Mucosa of stomach (tissue), 1 donor: ENCODE measurements at regions not wholly inside any gene's neighbourhood (a gene's known extent, or its start where the extent isn't known, plus 50 kb on each side); places are given as distances from the start of the nearest gene placed in this dataset.

ENCODE experiments used
- H3K27me3 ChIP-seq: one replicate; pipeline ENCODE4 v1.7.0; 2013; ENCODE audit warnings: mild to moderate bottlenecking, low read length; ENCODE audit not compliant: control insufficient read depth, insufficient read depth
- H3K36me3 ChIP-seq: one replicate; pipeline ENCODE4 v1.7.0; 2013; ENCODE audit warnings: low read length; ENCODE audit not compliant: control insufficient read depth, insufficient read depth
- H3K4me1 ChIP-seq: one replicate; pipeline ENCODE4 v1.7.0; 2013; ENCODE audit warnings: mild to moderate bottlenecking, low read length; ENCODE audit not compliant: control insufficient read depth, insufficient read depth
- H3K4me3 ChIP-seq: one replicate; pipeline ENCODE4 v1.7.0; 2013; ENCODE audit warnings: low read length
- H3K9ac ChIP-seq: one replicate; pipeline ENCODE4 v1.7.0; 2013; ENCODE audit warnings: mild to moderate bottlenecking, low read length, moderate library complexity
- H3K9me3 ChIP-seq: one replicate; pipeline ENCODE4 v1.7.0; 2013; ENCODE audit warnings: mild to moderate bottlenecking, low read length, moderate library complexity; ENCODE audit not compliant: control insufficient read depth
- donor health status: Pancreatic carcinoma.

GRCh38 chr4:184306470-184306869 lies 88.8 kb upstream of the ENPP6 start:
- Histone ChIP-seq H3K4me3 (no peak overlapping the region), H3K4me1 (peaks cover 20% of the 10 kb centered on the region), H3K9ac (no peak overlapping the region), H3K36me3 (no peaks in the 10 kb centered on the region), H3K27me3 (no peaks in the 10 kb centered on the region), H3K9me3 (no peaks in the 10 kb centered on the region)

- H3K27me3 ChIP-seq, result no peaks in the 10 kb centered on the region
- no peaks in the 10 kb centered on the region for H3K36me3 ChIP-seq
- no peak overlapping the region for H3K4me3 ChIP-seq
- no peak overlapping the region for H3K9ac ChIP-seq
- H3K4me1 ChIP-seq, result no peaks in the 10 kb centered on the region
- no peaks in the 10 kb centered on the region for H3K9me3 ChIP-seq
Measured at GRCh38 chr4:184300816-184301215, 83.1 kb upstream of the ENPP6 start.

- Histone ChIP-seq H3K36me3 (no peaks in the 10 kb centered on the region), H3K4me3 (no peak overlapping the region), H3K9me3 (no peaks in the 10 kb centered on the region), H3K4me1 (peaks cover 8% of the 10 kb centered on the region), H3K9ac (no peak overlapping the region), H3K27me3 (no peaks in the 10 kb centered on the region)
Measured at GRCh38 chr4:184298254-184298653, 80.6 kb upstream of the ENPP6 start.

- H3K9me3 ChIP-seq, result no peaks in the 10 kb centered on the region
- no peaks in the 10 kb centered on the region for H3K27me3 ChIP-seq
- H3K4me1 ChIP-seq, result peaks cover 28% of the 10 kb centered on the region
Measured at GRCh38 chr4:184295206-184295605, 77.5 kb upstream of the ENPP6 start.

GRCh38 chr4:184294606-184295133 lies 77.0 kb upstream of the ENPP6 start:
- no peak overlapping the region for H3K9ac ChIP-seq

More at GRCh38 chr4:184295206-184295605, 77.5 kb upstream of the ENPP6 start:
- no peaks in the 10 kb centered on the region for H3K36me3 ChIP-seq
- no peak overlapping the region for H3K4me3 ChIP-seq
- no peak overlapping the region for H3K9ac ChIP-seq

GRCh38 chr4:184293552-184293951 lies 75.9 kb upstream of the ENPP6 start:
- peaks cover 37% of the 10 kb centered on the region for H3K4me1 ChIP-seq
- H3K9ac ChIP-seq, result peak overlapping the region; percentile 9
- H3K4me3 ChIP-seq, result no peak overlapping the region
- no peaks in the 10 kb centered on the region for H3K36me3 ChIP-seq
- no peaks in the 10 kb centered on the region for H3K27me3 ChIP-seq
- no peaks in the 10 kb centered on the region for H3K9me3 ChIP-seq

More at GRCh38 chr4:184294606-184295133, 77.0 kb upstream of the ENPP6 start:
- peaks cover 28% of the 10 kb centered on the region for H3K4me1 ChIP-seq
- no peak overlapping the region for H3K4me3 ChIP-seq
- H3K36me3 ChIP-seq, result no peaks in the 10 kb centered on the region
- H3K9me3 ChIP-seq, result no peaks in the 10 kb centered on the region
- no peaks in the 10 kb centered on the region for H3K27me3 ChIP-seq

GRCh38 chr4:184292877-184293276 lies 75.2 kb upstream of the ENPP6 start:
- Histone ChIP-seq H3K27me3 (no peaks in the 10 kb centered on the region), H3K36me3 (no peaks in the 10 kb centered on the region), H3K4me3 (no peak overlapping the region), H3K9me3 (no peaks in the 10 kb centered on the region), H3K9ac (peak overlapping the region; percentile 9), H3K4me1 (peaks cover 43% of the 10 kb centered on the region)

- Histone ChIP-seq H3K4me3 (no peak overlapping the region), H3K36me3 (no peaks in the 10 kb centered on the region), H3K9me3 (no peaks in the 10 kb centered on the region), H3K4me1 (peaks cover 47% of the 10 kb centered on the region), H3K9ac (peak overlapping the region; percentile 9), H3K27me3 (no peaks in the 10 kb centered on the region)
Measured at GRCh38 chr4:184292465-184292867, 74.8 kb upstream of the ENPP6 start.

GRCh38 chr4:184289179-184289535 lies 71.5 kb upstream of the ENPP6 start:
- Histone ChIP-seq H3K36me3 (no peaks in the 10 kb centered on the region), H3K9me3 (no peaks in the 10 kb centered on the region), H3K27me3 (no peaks in the 10 kb centered on the region), H3K9ac (peak overlapping the region; percentile 22), H3K4me3 (no peak overlapping the region), H3K4me1 (peaks cover 50% of the 10 kb centered on the region)

- H3K9ac ChIP-seq, result peak overlapping the region; percentile 22
- peaks cover 47% of the 10 kb centered on the region for H3K4me1 ChIP-seq
- H3K36me3 ChIP-seq, result no peaks in the 10 kb centered on the region
- H3K9me3 ChIP-seq, result no peaks in the 10 kb centered on the region
- no peaks in the 10 kb centered on the region for H3K27me3 ChIP-seq
- no peak overlapping the region for H3K4me3 ChIP-seq
Measured at GRCh38 chr4:184288451-184289178, 70.9 kb upstream of the ENPP6 start.

- Histone ChIP-seq H3K9ac (peak overlapping the region; percentile 36), H3K4me1 (peaks cover 46% of the 10 kb centered on the region), H3K27me3 (no peaks in the 10 kb centered on the region), H3K4me3 (no peak overlapping the region), H3K9me3 (no peaks in the 10 kb centered on the region), H3K36me3 (no peaks in the 10 kb centered on the region)
Measured at GRCh38 chr4:184287697-184288255, 70.1 kb upstream of the ENPP6 start.

GRCh38 chr4:184286358-184286757 lies 68.7 kb upstream of the ENPP6 start:
- H3K9me3 ChIP-seq, result no peaks in the 10 kb centered on the region

More at GRCh38 chr4:184286358-184286757, 68.7 kb upstream of the ENPP6 start:
- H3K36me3 ChIP-seq, result no peaks in the 10 kb centered on the region
- H3K4me3 ChIP-seq, result no peak overlapping the region
- peaks cover 46% of the 10 kb centered on the region for H3K4me1 ChIP-seq
- H3K27me3 ChIP-seq, result no peaks in the 10 kb centered on the region
- no peak overlapping the region for H3K9ac ChIP-seq
